NOMO-1 treated with DMSO at 0.1 percent for 48 hours (cell line): ENCODE measurements at regions not wholly inside any gene's neighbourhood (a gene's known extent, or its start where the extent isn't known, plus 50 kb on each side); places are given as distances from the start of the nearest gene placed in this dataset.
"Not testable (repeated sequence)": the region's sequence is repeated elsewhere in the genome, so short reads cannot be mapped to it uniquely, and the experiment has no call there.

ENCODE experiments used
- DNase-seq: peaks from one replicate; lab custom pipeline; 2025; ENCODE audit not compliant: unreplicated experiment; lab: John Stamatoyannopoulos, UW

- no peak for DNase-seq
Observed at GRCh38 chr9:30519756-30520155, 1864.7 kb upstream of the ACO1 start.

DNA sequence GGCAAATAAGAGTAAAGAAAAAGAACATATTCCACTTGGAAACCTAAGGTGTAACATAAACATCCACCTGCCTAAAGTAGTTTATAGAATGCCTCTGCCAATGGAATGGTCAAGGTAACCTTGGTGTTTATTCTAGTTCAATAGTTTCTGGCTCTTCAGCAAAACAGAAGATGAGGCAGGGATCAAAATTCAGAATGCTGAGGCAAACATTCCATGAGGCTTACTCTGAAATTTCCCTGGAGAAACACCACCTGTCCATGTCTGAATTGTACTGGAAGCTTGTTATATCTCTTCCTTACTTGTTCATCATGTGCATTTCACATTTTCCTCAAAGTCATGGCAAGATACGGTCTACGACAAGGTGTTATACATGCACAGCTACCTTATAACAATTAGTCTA, 1862.4 kb upstream of the ACO1 start:
- no peak for DNase-seq

DNA sequence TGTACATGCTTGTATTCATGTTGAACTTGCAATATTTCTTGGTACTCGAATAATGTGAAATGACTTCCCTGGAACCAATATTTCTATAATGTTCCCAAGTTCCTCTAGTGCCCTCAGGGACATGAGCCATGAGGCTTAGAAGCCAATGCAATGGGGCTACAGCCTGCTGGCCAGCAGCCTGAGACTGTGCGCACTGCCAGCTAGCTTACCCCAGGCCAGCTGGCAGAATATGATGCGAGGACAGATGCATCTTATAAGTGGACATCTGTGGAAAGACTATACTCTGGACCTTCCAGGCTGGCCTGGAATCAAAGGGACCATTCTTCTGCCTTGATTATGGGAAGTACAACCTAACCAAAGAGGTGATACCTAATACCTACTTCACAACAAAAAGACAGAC, 1862.0 kb upstream of the ACO1 start:
- no peak for DNase-seq

DNA sequence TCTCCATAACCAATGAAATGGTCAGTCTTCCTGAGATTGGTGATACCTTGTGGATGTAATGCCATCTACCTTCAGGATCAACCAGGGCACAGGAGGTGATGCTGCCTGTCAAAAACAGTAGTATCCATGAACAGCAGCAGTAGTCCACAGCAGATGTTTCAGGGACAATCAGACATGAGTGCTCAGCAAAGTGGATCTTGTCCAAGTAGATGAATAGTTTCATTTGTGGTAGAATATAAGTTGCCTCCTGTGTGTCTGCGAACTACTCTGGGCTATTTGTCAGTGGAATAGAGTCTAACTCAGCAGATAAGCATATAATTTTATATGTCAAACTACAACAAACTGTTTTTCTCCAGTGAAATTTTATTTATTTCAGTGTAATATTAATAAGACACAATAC, 1860.1 kb upstream of the ACO1 start:
- no peak for DNase-seq

GRCh38 chr9:30534455-30534854, 1850.0 kb upstream of the ACO1 start:
- DNase-seq = no peak

DNA sequence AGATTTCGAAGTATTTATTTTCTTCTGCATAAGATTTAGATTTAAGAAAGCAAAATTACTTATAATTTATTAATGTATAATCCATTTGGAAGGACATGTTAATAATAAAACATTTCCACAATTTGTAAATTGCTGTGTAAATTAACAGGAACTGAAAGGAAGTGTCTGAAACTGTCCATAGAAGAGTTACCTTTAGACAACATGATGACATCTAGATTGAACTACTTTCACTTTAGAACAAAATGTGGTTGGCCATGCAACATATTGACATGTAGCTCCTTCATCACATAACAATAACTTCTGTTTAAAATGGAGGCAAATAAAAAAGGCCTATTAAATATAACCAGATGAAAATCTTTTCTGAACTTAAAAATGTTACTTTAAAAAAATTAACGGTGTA, 1849.5 kb upstream of the ACO1 start:
- no peak for DNase-seq

- no peak for DNase-seq
Observed at GRCh38 chr9:30536494-30536893, 1847.9 kb upstream of the ACO1 start.

DNA sequence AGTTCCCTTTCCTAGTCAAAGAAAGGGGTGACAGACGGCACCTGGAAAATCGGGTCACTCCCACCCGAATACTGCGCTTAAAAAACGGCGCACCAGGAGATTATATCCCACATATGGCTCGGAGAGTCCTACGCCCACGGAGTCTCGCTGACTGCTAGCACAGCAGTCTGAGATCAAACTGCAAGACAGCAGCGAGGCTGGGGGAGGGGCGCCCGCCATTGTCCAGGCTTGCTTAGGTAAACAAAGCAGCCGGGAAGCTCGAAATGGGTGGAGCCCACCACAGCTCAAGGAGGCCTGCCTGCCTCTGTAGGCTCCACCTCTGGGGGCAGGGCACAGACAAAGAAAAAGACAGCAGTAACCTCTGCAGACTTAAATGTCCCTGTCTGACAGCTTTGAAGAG, 1844.7 kb upstream of the ACO1 start:
- DNase-seq = not testable (repeated sequence)

- no peak for DNase-seq
Observed at GRCh38 chr9:30574355-30575151, 1809.9 kb upstream of the ACO1 start.

DNA sequence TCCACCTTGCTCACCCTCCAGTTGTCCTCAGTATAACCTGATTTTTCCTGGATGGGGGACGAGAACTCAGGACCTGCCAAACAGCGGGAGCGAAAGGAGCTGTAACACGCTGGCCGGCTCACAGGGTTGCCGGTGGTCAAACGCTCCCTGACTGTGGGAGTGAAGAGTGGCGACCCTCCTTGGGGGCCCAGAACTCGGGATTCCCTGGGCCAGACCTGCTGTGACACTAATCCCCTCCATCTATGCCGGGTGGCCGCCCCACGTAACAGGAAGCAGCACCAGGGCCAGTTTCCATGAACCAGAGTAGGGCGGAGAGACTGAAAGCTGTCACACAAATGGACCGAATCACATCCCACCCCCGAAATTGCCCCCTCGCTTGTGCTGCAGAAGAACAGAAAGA, 1809.2 kb upstream of the ACO1 start:
- DNase-seq = no peak

DNA sequence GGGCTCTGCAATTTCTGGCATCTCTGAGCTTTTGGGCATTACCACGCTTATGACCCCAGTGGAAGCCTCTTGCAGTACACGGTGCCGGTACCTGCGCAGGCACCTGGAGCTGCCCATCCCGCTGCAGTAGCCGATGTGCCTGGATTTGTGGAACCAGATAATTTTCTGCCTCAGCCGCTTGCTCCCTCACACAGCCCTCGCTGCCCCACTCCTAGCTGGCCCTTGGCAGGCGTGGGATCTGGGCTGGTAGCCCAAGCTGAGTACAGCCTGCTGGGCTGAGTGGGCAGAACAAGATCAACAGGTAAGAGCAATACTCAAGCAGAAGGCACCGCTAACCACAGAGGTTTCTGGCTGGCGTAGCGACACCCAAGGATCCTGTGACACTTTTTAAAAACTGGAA, 1808.8 kb upstream of the ACO1 start:
- no peak for DNase-seq

DNA sequence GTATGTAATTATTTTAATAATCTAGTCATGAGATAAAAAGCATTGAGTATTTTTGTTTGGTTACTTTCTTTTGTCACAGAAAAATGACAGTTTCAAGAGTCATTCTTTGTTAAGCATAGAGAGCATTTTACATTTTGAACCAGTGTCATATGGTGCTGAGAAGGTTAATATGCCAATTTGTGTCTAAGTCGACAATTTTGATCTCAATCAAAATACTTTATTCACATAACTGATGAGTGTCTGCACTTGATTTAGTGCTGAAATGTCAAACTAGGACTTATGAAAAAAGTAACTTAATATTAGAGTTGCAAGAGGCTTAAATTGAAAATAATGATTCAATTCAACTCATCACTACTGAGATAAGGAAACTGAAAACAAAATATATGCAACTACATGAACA, 1804.6 kb upstream of the ACO1 start:
- no peak for DNase-seq

DNA sequence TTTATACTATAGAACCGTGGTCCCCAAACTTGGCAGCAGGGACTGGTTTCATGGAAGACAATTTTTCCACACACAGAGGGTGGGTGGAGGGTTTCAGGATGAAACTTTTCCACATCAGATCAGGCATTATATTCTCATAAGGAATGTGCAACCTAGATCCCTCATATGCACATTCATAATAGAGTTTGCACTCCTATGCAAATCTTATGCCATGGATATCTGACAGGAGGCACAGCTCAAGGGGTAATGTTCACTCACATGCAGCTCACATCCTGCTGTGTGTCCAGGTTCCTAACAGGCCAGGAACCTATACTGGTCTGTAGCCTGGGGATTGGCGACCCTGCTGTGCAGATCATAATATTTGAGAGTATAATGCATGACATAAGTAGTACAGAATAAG, 1802.2 kb upstream of the ACO1 start:
- no peak for DNase-seq

- DNase-seq = no peak
Observed at GRCh38 chr9:30584559-30584958, 1799.9 kb upstream of the ACO1 start.

DNA sequence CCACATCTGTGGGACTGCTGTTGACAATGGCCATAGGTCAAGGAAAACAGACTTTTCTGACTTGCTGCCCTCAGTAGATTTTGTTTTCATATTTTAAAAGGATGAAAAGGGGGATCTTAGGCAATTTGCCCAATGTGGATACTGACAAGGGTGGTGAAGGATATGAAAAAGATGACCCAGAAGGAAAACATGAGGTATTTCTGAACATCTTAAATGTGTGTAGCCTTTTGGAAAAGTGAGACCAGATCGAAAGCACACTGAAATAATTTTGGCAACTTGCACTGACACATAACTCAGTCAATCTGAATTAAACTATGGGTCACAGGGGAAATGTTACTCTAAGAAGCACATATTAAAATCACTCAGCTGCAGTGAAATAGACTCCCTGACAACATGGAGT, 1793.0 kb upstream of the ACO1 start:
- no peak for DNase-seq

GRCh38 chr9:30597608-30598007, 1786.8 kb upstream of the ACO1 start:
- DNase-seq = no peak

DNA sequence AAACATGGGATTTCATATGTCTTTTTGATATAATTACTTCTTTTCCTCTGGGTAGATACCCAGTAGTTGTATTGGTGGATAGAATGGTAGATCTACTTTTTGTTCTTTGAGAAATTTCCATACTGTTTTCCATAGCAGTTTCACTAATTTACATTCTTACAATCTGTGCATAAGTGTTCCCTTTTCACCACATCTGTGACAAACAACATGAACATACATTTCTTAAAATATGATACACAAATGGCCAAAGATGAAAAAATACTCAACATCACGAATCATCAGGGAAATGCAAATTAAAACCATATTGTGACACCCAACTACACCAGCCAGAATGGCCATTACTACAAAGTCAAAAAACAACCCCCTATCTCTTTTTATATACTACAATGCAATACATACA, 1778.5 kb upstream of the ACO1 start:
- DNase-seq = no peak

GRCh38 chr9:30609713-30610112, 1774.7 kb upstream of the ACO1 start:
- no peak for DNase-seq

DNA sequence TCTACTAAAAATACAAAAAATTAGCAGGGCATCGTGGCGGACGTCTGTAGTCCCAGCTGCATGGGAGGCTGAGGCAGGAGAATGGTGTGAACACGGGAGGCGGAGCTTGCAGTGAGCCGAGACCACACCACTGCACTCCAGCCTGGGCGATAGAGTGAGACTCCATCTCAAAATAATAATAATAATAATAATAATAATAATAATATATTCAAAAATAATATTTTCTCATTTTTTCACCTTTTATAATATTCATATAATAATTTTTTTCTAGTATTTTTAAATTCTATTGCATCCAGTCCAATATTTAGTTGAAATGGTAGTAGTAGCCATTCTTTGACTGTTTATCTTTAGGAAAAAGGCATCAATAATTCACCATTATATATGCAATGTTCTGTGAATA, 1767.7 kb upstream of the ACO1 start:
- not testable (repeated sequence) for DNase-seq

- no peak for DNase-seq
Observed at GRCh38 chr9:30622561-30622960, 1761.9 kb upstream of the ACO1 start.

DNA sequence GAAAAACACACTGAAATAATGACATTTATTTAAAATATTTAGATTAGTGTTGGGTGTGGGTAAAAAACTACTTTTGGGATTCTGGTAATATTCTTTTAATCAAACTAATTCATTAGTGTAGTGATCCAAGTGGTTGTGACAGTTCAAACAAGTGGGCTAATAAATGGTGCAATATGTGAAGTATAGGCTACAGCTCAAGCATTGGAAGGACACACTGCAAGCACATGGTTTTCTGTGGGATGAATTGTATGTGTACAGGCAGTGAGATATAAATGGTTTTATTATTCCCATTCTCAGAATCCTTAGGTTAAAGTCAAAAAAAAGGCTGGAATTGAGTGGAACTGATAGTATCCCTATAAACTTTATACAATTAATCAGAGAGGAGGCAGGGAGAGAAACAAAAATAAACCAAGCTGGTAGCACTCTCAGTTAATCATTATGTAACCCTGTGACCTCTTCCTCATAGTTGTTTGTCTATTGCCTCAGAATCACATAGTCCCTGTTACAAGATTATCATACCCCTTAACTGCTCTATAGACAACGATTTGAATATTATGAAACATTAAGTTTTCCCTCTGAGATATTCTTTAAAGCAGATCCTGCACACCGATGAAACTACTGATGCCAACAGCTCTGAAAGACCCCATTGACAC, 1755.4 kb upstream of the ACO1 start:
- no peak for DNase-seq

DNA sequence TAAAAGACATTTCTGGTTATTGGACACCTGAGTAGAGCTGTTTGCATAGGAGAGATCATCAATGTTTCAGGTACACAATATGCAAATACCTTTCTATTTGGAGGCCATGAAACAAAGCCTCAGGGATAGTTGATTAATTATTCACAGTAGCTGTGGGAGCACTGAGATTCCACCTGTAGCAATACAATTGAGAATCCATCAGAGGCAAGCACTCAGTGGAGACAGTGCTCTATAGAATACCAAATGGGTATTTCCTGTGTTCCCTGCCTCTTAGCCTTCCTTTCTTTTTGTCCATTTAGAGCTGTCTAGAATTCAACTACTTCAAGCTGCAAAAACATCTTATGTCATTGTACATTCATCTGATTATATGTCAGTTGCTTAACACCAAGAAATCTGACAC, 1754.0 kb upstream of the ACO1 start:
- no peak for DNase-seq

- not testable (repeated sequence) for DNase-seq
Observed at GRCh38 chr9:30646639-30647038, 1737.8 kb upstream of the ACO1 start.
